ENCODE measurements at regions not wholly inside any gene's neighbourhood (a gene's known extent, or its start where the extent isn't known, plus 50 kb on each side); places are given as distances from the start of the nearest gene placed in this dataset.

DNA sequence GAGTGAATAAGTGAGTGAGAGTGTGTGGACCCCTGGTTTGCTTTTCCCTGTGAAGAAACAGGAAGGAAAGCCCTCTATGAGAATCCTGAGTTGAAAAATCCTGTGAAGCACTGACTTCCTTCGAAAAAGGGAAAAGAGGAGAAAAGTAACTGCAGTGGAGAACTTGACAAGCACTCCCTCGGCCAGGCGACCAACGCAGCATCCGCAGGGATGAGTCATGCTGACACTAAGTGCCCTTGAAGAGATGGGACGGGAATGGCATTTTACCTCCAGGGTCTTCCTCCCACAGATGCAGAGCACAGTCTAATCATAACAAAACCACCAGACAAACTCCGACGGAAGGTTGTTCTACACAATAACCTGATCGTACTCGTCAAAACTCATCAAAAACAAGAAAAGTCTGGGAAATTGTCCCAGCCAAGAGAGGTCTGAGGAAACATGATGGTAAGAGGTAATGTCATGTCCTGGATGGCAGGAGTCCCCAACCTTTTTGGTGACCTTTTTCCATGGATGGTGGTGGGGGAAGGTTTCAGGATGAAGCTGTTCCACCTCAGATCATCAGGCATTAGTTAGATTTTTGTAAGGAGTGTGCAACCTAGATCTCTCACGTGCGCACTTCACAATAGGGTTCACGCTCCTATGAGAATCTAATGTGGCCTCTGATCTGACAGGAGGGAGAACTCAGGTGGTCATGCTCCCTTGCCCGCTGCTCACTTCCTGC, 132.2 kb upstream of the B3GAT1 start:
- no peak overlapping the region for H3K4me3 ChIP-seq (ENCODE audit: low read depth, low read length)
- TF ChIP-seq CTCF (IDR thresholded peaks at IDR 0.05; ENCODE audit: low read depth, low read length) = no peak

DNA sequence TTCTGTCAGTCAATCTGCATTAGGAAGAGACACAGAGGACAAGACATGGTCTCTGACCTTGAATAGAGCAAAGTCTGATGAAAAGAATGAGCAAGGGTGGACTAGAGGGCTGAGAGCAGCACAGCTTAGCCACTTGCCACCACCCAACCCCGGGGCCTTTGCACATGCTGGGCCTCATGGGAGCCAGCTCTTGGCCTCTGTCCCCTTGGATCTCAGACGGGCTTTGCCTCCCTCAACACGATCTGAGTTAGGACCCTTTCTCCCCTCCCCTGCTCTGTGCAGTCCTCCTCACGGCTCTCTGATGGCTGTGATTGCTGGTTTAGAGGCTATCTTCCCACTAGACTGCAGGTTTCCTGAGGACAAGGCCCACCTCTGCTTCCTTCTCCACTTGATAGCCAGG, 131.6 kb upstream of the B3GAT1 start:
- no peak for TF ChIP-seq CTCF (IDR thresholded peaks at IDR 0.05; ENCODE audit: low read depth, low read length)
- no peak overlapping the region for H3K4me3 ChIP-seq (ENCODE audit: low read depth, low read length)

- no peak overlapping the region for H3K4me3 ChIP-seq (ENCODE audit: low read depth, low read length)
Measured at GRCh38 chr11:134543241-134543640, 131.2 kb upstream of the B3GAT1 start.

DNA sequence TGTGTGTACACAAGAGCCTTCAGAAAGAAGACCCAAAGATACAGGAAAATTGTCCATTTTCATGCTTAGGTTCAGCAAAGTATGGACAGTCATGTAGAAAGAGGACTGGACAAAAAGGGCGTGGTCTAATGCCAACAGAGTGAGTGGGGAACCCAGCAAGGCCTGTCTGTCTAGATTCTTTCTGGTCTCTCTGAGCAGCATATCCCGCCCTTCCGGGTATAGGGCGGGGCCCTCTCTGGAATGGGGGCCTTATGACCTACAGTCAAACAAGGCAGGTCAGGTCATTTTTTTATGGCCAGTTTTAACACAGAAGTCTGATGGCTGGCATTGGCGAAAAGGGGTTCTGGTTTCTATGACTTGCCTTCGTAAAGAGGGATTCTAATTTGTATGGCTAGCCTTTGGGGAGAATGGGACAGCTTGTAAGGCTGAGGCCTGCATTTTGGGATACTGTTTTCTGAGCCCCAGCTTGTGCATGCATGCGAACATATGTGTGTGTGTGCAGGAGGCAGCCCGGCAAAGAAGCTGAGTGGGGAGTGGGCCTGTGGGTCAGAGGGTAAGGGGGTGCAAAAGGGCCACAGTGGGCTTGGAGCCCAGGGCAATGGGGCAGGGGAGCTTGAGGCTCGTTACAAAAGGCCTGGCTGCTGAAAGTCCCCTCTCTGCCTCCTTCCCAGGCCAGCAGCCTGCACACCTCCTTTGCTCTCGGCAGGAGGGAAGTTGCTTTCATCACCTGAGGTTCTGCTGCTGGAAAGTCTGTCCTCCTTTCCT, 130.5 kb upstream of the B3GAT1 start:
- no peak overlapping the region for H3K4me3 ChIP-seq (ENCODE audit: low read depth, low read length)
- TF ChIP-seq CTCF (IDR thresholded peaks at IDR 0.05; ENCODE audit: low read depth, low read length) = no peak

More at GRCh38 chr11:134543241-134543640, 131.2 kb upstream of the B3GAT1 start:
- no peak for TF ChIP-seq CTCF (IDR thresholded peaks at IDR 0.05; ENCODE audit: low read depth, low read length)

- no peak for TF ChIP-seq CTCF (IDR thresholded peaks at IDR 0.05; ENCODE audit: low read depth, low read length)
- H3K4me3 ChIP-seq (ENCODE audit: low read depth, low read length) = no peak overlapping the region
Measured at GRCh38 chr11:134541951-134542350, 129.9 kb upstream of the B3GAT1 start.

DNA sequence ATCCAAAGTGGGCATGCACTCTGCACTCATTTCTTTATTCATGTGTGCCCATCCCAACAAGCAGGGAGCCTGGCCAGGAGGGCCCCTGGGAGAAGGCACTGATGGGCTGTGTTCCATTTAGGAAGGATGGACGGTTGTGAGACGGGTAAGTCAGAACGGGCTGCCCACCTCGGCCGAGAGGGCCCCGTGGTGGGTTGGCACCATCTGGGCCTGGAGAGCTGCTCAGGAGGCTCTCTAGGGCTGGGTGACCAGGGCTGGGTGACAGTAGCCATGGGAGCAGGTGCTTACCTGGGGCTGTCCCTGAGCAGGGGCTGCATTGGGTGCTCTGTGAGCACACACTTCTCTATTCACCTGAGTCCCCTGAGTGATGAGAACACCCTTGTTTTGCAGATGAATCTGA, 129.3 kb upstream of the B3GAT1 start:
- no peak overlapping the region for H3K4me3 ChIP-seq (ENCODE audit: low read depth, low read length)

More for the DNA sequence above, 129.3 kb upstream of the B3GAT1 start:
- no peak for TF ChIP-seq CTCF (IDR thresholded peaks at IDR 0.05; ENCODE audit: low read depth, low read length)
